ENCODE measurements at regions not wholly inside any gene's neighbourhood (a gene's known extent, or its start where the extent isn't known, plus 50 kb on each side); places are given as distances from the start of the nearest gene placed in this dataset.

GRCh38 chr1:227428803-227429202, 110.5 kb upstream of the CDC42BPA start:
- peak overlapping the region; percentile 49 to 62 (median 58) for H3K27ac ChIP-seq
- TF ChIP-seq CTCF (IDR thresholded peaks at IDR 0.05) (no peak), POLR2AphosphoS5 (IDR thresholded peaks at IDR 0.05) (peak; percentile 7 to 43 (median 32))
- WGBS, 2 donors (ENCODE audit: low coverage in 1 of 2) = 8% methylated on average over 4 of the region's 4 CpGs; no CpG with 5 or more reads in 1 of the 2 donors
- in situ Hi-C loops (cut with MboI; ENCODE audit: low pct_ligation_motif_present in 1 of 4, low pct_unique_long_range_greater_than_20kb in 1 of 4, low sequenced_read_pairs in 3 of 4) (loop anchor here (25.0 kb wide), 3 partner anchors 192 to 792 kb away; no protein-coding TSS in a partner anchor), intact Hi-C loops (cut with DNase I; ENCODE audit: low total_unique reads) (no loop called here)
- H3K4me3 ChIP-seq = no peak overlapping the region
- DNase-seq = peak; percentile 62
- H3K4me1 ChIP-seq = peaks cover 0 to 42% (median 27%) of the 10 kb centered on the region in 4 donors
- H3K27me3 ChIP-seq = no peaks in the 10 kb centered on the region
- H3K36me3 ChIP-seq = no peaks in the 10 kb centered on the region
- no peaks in the 10 kb centered on the region for H3K9me3 ChIP-seq

DNA sequence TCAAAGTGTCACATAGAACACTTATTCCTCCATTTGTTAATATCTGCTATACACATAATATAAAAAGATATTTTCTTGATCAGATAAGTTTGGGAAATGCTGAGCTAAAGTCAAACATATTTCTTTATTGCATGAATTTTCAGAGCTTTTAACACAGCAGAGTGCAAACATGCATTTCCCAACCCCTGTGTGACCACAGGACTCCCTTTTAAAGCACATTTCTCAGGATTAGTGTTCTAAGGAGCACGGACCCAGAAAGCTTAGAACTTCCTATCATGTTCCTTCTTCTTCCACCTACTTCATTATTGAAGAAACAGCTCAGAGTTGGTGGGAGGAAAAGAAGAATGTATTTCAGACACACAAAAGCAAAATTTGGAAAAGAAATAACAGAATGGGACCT, 109.1 kb upstream of the CDC42BPA start:
- in situ Hi-C loops (cut with MboI; ENCODE audit: low pct_ligation_motif_present in 1 of 4, low pct_unique_long_range_greater_than_20kb in 1 of 4, low sequenced_read_pairs in 3 of 4) = loop anchor here (25.0 kb wide), 3 partner anchors 190 to 790 kb away; no protein-coding TSS in a partner anchor
- H3K27ac ChIP-seq = no peak overlapping the region
- DNase-seq = no peak
- intact Hi-C loops (cut with DNase I; ENCODE audit: low total_unique reads) = no loop called here
- H3K27me3 ChIP-seq = no peaks in the 10 kb centered on the region
- WGBS, 2 donors (ENCODE audit: low coverage in 1 of 2) = 82 to 87% methylated on average over 1 of the region's 1 CpG
- H3K36me3 ChIP-seq = no peaks in the 10 kb centered on the region
- TF ChIP-seq CTCF (IDR thresholded peaks at IDR 0.05) (no peak), POLR2A (IDR thresholded peaks at IDR 0.05) (no peak), POLR2AphosphoS5 (IDR thresholded peaks at IDR 0.05) (no peak), EP300 (IDR thresholded peaks at IDR 0.05; ENCODE audit: low read depth) (no peak)
- peaks cover 0 to 46% (median 28%) of the 10 kb centered on the region in 4 donors for H3K4me1 ChIP-seq
- no peak overlapping the region for H3K4me3 ChIP-seq
- no peaks in the 10 kb centered on the region for H3K9me3 ChIP-seq

DNA sequence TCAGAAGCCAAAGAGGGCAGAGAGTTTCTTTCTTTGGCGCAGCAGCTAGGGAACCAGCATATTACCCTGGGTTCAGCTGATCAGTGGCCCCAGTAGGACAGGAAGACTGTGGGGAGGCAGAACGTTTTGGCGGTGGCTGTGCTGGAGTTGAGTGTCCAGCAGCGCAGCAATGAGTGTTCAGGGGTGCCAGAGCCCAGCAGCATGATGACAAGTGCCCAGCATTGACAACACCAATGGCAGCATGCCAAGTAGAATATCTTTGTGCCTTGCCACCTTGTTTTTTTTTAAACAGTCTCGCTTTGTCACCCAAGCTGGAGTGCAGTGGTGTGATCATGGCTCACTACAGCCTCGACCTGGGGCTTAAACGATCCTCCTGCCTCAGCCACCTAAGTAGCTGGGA, 106.7 kb upstream of the CDC42BPA start:
- WGBS, 2 donors (ENCODE audit: low coverage in 1 of 2) = 75 to 80% methylated on average over 1 to 7 of the region's 7 CpGs
- no peak overlapping the region for H3K4me3 ChIP-seq
- H3K4me1 ChIP-seq = peaks cover 0 to 35% (median 23%) of the 10 kb centered on the region in 4 donors
- no peak for TF ChIP-seq POLR2AphosphoS5 (IDR thresholded peaks at IDR 0.05)
- no peak for TF ChIP-seq CTCF (IDR thresholded peaks at IDR 0.05)
- no peak for TF ChIP-seq POLR2A (IDR thresholded peaks at IDR 0.05)
- no peak for TF ChIP-seq EP300 (IDR thresholded peaks at IDR 0.05; ENCODE audit: low read depth)
- H3K9me3 ChIP-seq = no peaks in the 10 kb centered on the region
- peak overlapping the region; percentile 20 to 68 (median 64) for H3K27ac ChIP-seq
- intact Hi-C loops (cut with DNase I; ENCODE audit: low total_unique reads) = no loop called here
- DNase-seq = no peak
- H3K36me3 ChIP-seq = no peaks in the 10 kb centered on the region
- H3K27me3 ChIP-seq = no peaks in the 10 kb centered on the region
- in situ Hi-C loops (cut with MboI; ENCODE audit: low pct_ligation_motif_present in 1 of 4, low pct_unique_long_range_greater_than_20kb in 1 of 4, low sequenced_read_pairs in 3 of 4) = loop anchor here (25.0 kb wide), 3 partner anchors 188 to 788 kb away; no protein-coding TSS in a partner anchor

DNA sequence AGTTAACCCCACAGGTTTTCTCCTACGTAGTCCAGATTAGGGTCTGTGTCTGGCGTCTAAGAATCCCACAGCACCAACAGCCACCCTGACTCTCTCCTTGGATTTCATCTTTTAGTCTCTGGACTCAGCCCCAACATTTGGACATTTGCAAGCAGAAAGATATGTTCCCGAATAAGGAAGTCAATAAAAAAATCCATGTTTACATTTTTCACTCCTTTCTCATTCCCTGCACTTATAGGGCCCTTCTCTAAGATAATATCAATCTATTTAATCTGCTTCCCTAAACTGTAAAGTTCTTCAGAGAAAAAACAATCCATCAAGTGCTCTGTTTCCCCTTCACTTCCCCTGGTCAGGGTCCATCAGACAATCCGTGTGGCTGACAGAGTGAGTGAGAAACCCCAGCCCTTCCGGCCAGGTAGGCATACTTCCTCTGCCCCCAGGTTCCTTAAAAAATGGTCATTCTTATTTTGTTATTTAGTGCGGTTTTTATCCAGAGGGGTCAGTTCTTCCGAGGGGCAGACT, 105.9 kb upstream of the CDC42BPA start:
- peak overlapping the region; percentile 20 to 68 (median 64) for H3K27ac ChIP-seq
- TF ChIP-seq POLR2A (IDR thresholded peaks at IDR 0.05) (no peak), EP300 (IDR thresholded peaks at IDR 0.05; ENCODE audit: low read depth) (no peak), POLR2AphosphoS5 (IDR thresholded peaks at IDR 0.05) (peak in 2 of 3 donors; percentile 15 to 16), CTCF (IDR thresholded peaks at IDR 0.05) (no peak)
- 28 to 36% methylated on average over 7 of the region's 7 CpGs for WGBS, 2 donors (ENCODE audit: low coverage in 1 of 2)
- H3K4me3 ChIP-seq = no peak overlapping the region
- in situ Hi-C loops (cut with MboI; ENCODE audit: low pct_ligation_motif_present in 1 of 4, low pct_unique_long_range_greater_than_20kb in 1 of 4, low sequenced_read_pairs in 3 of 4) = no loop called here
- no peak for DNase-seq
- H3K4me1 ChIP-seq = peaks cover 0 to 28% (median 20%) of the 10 kb centered on the region in 4 donors
- H3K9me3 ChIP-seq = no peaks in the 10 kb centered on the region
- intact Hi-C loops (cut with DNase I; ENCODE audit: low total_unique reads) = no loop called here
- no peaks in the 10 kb centered on the region for H3K27me3 ChIP-seq
- no peaks in the 10 kb centered on the region for H3K36me3 ChIP-seq
